ENCODE measurements at regions not wholly inside any gene's neighbourhood (a gene's known extent, or its start where the extent isn't known, plus 50 kb on each side); places are given as distances from the start of the nearest gene placed in this dataset.
"Not testable (repeated sequence)": the region's sequence is repeated elsewhere in the genome, so short reads cannot be mapped to it uniquely, and the experiment has no call there.

DNA sequence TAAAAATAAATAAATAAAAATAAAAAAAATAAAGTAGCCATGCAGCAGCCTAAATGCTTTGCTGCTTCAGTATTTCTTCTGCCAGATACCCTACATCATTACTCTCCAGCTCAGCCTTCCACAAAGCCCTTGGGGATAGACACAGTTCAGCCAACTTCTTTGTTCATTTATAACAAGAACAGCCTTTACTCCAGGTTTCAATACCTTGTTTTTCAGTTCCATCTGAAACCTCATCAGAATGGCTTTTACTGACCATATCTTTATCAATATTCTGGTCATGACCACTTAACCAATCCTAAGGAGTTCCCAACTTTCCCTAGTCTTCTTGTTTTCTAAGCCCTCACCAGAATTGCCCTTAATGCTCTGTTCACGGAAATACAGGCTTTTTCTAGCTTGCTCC, 128.3 kb upstream of the MED14 start:
- Mint-ChIP-seq H3K4me1 (peaks cover 6% of the 10 kb centered on the region), H3K27ac (no peak overlapping the region), H3K36me3 (ENCODE audit: low read depth) (no peaks in the 10 kb centered on the region), H3K27me3 (peaks cover 7% of the 10 kb centered on the region), H3K9me3 (no peaks in the 10 kb centered on the region), H3K4me3 (no peak overlapping the region)
- DNase-seq, result no peak
- no peak for ATAC-seq

DNA sequence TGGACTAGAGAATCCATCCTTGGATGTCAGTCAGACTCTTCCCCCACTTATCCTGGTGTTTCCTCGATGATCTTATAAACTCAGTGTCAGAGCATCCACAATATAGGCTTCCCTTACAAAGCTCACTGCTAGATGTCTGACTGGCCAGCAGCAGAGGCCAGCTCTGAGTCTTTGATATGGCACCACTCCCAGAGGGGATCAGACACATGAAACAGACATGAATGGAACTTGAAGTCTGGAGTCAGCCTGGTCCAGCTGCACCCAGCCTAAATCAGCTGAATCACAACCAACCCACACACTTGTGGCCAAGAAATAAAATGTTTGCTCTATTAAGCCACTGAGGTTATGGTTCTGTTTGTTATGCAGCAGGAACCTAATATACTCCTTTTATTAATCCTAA, 129.6 kb upstream of the MED14 start:
- Mint-ChIP-seq H3K27me3 (peaks cover 7% of the 10 kb centered on the region), H3K4me3 (no peak overlapping the region), H3K27ac (no peak overlapping the region), H3K36me3 (ENCODE audit: low read depth) (peaks cover 2% of the 10 kb centered on the region), H3K9me3 (no peaks in the 10 kb centered on the region), H3K4me1 (peaks cover 11% of the 10 kb centered on the region)
- DNase-seq, result no peak
- ATAC-seq, result no peak

DNA sequence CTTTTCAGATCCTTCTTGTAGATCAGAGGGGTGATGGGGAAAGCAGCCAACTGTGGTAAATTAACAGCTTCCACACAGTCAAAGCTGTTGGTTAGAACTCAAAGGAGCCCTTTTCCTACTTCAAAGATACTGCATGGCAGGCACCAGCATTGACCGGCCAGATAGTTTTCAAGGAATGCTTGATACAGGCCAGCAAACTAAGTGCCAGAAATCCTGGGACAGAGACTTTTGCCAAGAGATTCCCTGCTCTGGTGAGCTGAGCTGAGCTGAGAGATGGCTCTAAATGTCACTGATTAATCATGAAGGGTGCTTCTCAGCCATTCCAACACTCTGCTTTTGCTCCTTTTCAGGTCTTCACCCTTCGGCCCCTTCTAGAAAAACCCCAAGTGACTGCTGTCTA, 131.6 kb upstream of the MED14 start:
- ATAC-seq (no peak), DNase-seq (no peak)
- Mint-ChIP-seq H3K4me1 (peaks cover 21% of the 10 kb centered on the region), H3K4me3 (no peak overlapping the region), H3K36me3 (ENCODE audit: low read depth) (peaks cover 2% of the 10 kb centered on the region), H3K9me3 (no peaks in the 10 kb centered on the region), H3K27ac (no peak overlapping the region), H3K27me3 (peaks cover 7% of the 10 kb centered on the region)

DNA sequence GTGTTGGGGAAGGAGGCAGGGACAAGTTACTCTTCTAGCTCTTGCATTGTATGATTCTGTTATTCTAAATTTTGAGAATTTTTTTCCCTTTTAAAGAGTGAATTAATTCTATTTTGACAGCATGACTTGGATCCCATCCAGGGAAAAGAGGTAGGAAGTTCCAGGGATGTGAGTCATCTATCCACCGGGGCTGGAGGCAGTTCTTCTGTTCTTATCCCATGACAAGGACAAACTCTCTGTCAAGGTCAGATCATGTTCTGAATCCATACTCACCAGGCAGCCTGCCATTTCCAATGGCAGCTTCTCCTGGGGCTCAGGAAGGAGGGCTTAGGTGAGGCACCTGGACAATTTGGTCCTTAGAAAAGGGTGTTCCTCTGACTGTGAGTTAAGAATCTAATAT, 132.0 kb upstream of the MED14 start:
- no peak overlapping the region for H3K27ac Mint-ChIP-seq
- no peaks in the 10 kb centered on the region for H3K9me3 Mint-ChIP-seq
- no peak for DNase-seq
- peaks cover 25% of the 10 kb centered on the region for H3K4me1 Mint-ChIP-seq
- H3K27me3 Mint-ChIP-seq, result peaks cover 7% of the 10 kb centered on the region
- no peak for ATAC-seq
- H3K36me3 Mint-ChIP-seq (ENCODE audit: low read depth), result peaks cover 2% of the 10 kb centered on the region
- H3K4me3 Mint-ChIP-seq, result no peak overlapping the region

GRCh38 chrX:40868868-40869267, 133.5 kb upstream of the MED14 start:
- no peak for DNase-seq
- Mint-ChIP-seq H3K4me3 (no peak overlapping the region), H3K9me3 (no peaks in the 10 kb centered on the region), H3K36me3 (ENCODE audit: low read depth) (peaks cover 2% of the 10 kb centered on the region), H3K4me1 (peaks cover 31% of the 10 kb centered on the region), H3K27me3 (peaks cover 7% of the 10 kb centered on the region), H3K27ac (no peak overlapping the region)
- no peak for ATAC-seq

DNA sequence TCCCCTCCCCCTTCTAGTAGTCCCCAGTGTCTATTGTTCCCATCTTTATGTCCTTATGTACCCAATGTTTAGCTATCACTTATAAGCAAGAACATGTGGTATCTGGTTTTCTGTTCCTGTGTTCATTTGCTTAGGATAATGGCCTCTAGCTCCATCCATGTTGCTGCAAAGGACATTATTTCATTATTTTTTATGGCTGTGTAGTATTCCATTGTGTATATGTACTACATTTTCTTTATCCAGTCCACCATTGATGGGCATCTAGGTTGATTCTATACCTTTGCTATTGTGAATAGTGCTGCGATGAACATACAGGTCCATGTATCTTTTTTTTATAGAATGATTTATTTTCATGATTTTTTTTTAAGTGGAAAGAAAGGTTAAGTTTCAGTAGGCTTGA, 135.6 kb upstream of the MED14 start:
- not testable (repeated sequence) for H3K9me3 Mint-ChIP-seq; H3K4me3 Mint-ChIP-seq; ATAC-seq; H3K27me3 Mint-ChIP-seq; H3K36me3 Mint-ChIP-seq (ENCODE audit: low read depth); DNase-seq
- peaks cover 31% of the 10 kb centered on the region for H3K4me1 Mint-ChIP-seq
- H3K27ac Mint-ChIP-seq, result peak overlapping the region; percentile 92

GRCh38 chrX:40871385-40872082, 136.2 kb upstream of the MED14 start:
- peaks cover 31% of the 10 kb centered on the region for H3K4me1 Mint-ChIP-seq
- peak; percentile 30 for DNase-seq
- H3K27ac Mint-ChIP-seq, result peak overlapping the region; percentile 92
- H3K4me3 Mint-ChIP-seq, result no peak overlapping the region
- no peaks in the 10 kb centered on the region for H3K9me3 Mint-ChIP-seq
- peaks cover 2% of the 10 kb centered on the region for H3K36me3 Mint-ChIP-seq (ENCODE audit: low read depth)
- ATAC-seq, result peak; percentile 88
- H3K27me3 Mint-ChIP-seq, result peaks cover 4% of the 10 kb centered on the region

DNA sequence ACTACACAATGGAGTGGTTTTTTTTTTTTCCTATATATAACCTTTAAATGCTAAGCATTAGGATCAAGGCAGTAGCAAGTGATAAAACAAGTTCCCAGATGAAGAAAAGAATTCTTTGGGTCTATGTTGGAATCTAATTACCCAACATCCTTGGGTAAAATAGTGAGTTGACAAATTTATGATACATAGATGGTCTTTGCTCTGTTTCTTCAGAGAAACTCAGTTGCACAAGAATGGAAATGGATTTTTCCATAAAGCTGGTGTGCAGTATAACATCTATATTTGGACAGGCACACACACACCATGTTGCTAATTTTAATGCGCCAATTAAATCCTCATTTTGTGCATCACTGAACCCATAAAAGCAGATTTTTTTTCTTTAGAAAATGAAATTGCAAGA, 137.0 kb upstream of the MED14 start:
- Mint-ChIP-seq H3K4me1 (peaks cover 28% of the 10 kb centered on the region), H3K36me3 (ENCODE audit: low read depth) (peaks cover 2% of the 10 kb centered on the region), H3K9me3 (no peaks in the 10 kb centered on the region), H3K27me3 (peaks cover 3% of the 10 kb centered on the region), H3K4me3 (no peak overlapping the region), H3K27ac (peak overlapping the region; percentile 92)
- DNase-seq, result no peak
- no peak for ATAC-seq

- Mint-ChIP-seq H3K9me3 (no peaks in the 10 kb centered on the region), H3K36me3 (ENCODE audit: low read depth) (no peaks in the 10 kb centered on the region), H3K4me3 (no peak overlapping the region), H3K27ac (no peak overlapping the region), H3K4me1 (peaks cover 26% of the 10 kb centered on the region), H3K27me3 (no peaks in the 10 kb centered on the region)
- no peak for ATAC-seq
- no peak for DNase-seq
These were observed 140.1 kb upstream of the MED14 start for GRCh38 chrX:40875476-40875875.

DNA sequence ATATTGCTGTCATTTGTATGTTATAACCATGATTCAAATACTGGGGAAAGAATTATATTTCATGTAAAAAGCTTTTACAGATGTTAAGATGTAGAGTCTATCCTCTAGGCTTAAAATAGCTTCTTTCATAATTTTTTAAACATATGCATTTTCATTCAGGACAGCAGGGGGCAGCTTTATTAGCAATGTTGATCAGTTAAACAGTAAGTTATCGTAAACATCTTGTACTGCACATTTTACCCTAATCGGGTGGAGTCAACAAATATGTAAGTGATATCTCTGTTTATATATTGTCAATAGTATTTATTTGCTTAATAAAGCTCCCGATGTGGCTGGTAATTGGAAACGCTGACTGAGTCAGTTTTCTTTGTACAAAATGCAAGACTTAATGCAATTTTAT, 142.5 kb upstream of the MED14 start:
- peaks cover 7% of the 10 kb centered on the region for H3K4me1 Mint-ChIP-seq
- no peak for ATAC-seq
- H3K9me3 Mint-ChIP-seq, result no peaks in the 10 kb centered on the region
- no peak overlapping the region for H3K4me3 Mint-ChIP-seq
- H3K27me3 Mint-ChIP-seq, result no peaks in the 10 kb centered on the region
- H3K36me3 Mint-ChIP-seq (ENCODE audit: low read depth), result no peaks in the 10 kb centered on the region
- DNase-seq, result no peak
- H3K27ac Mint-ChIP-seq, result no peak overlapping the region

DNA sequence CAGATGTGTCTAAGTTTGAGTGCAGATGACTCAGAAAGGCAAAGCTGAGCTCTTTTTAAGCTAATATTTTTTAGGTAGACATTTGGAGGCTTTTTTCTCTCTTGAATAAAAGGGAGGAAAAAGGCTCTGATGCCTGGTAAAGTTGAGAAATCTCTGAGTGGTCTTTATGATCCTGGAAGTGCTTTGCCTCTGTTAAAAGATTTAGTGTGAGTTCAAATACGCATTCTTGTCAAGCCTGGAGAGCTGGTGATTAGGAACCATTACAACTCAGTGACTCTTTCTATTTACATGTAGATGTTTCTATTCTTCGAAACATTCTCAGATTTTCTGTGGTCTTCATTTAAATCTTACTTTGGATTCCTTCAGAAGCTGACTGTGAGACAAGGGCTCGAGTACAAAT, 143.4 kb upstream of the MED14 start:
- H3K9me3 Mint-ChIP-seq, result no peaks in the 10 kb centered on the region
- ATAC-seq (no peak), DNase-seq (no peak)
- H3K36me3 Mint-ChIP-seq (ENCODE audit: low read depth), result no peaks in the 10 kb centered on the region
- no peak overlapping the region for H3K4me3 Mint-ChIP-seq
- no peaks in the 10 kb centered on the region for H3K27me3 Mint-ChIP-seq
- no peak overlapping the region for H3K27ac Mint-ChIP-seq
- H3K4me1 Mint-ChIP-seq, result peaks cover 7% of the 10 kb centered on the region

DNA sequence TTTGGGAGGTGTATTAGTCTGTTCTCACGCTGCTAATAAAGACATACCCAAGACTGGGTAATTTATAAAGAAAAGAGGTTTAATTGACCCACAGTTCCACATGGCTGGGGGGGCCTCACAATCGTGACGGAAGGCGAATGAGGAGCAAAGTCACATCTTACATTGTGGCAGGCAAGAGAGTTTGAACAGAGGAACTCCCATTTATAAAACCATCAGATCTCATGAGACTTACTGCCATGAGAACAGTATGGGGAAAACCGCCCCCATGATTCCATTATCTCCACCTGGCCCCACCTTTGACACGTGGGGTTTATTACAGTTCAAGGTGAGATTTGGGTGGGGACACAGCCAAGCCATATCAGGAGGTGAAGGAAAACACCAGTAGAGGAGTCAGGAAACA, 143.8 kb upstream of the MED14 start:
- not testable (repeated sequence) for H3K4me1 Mint-ChIP-seq; H3K27ac Mint-ChIP-seq; H3K36me3 Mint-ChIP-seq (ENCODE audit: low read depth); H3K9me3 Mint-ChIP-seq; H3K4me3 Mint-ChIP-seq; DNase-seq; ATAC-seq; H3K27me3 Mint-ChIP-seq

DNA sequence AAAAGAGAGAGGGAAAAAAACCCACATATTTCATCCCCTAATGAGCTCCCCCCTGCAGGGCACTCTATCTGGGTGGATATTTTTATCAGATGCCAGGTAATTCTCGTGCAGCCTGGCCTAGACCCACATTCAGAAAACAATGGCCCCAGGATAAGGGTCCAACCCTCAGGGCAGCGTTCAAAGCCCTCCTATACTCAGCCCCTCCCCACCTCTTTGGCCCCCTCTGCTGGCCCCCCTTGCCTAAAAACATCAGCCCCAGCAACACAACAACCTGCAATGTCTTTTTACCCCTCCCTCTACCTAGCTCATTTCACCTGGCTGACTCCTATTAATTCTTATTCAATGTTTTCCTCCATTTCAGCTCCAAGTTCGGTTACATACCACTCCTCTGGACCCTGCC, 145.4 kb upstream of the MED14 start:
- Mint-ChIP-seq H3K27ac (no peak overlapping the region), H3K36me3 (ENCODE audit: low read depth) (no peaks in the 10 kb centered on the region), H3K27me3 (no peaks in the 10 kb centered on the region), H3K9me3 (no peaks in the 10 kb centered on the region), H3K4me3 (no peak overlapping the region), H3K4me1 (peaks cover 7% of the 10 kb centered on the region)
- no peak for DNase-seq
- ATAC-seq, result no peak

GRCh38 chrX:40883021-40883619, 147.8 kb upstream of the MED14 start:
- H3K4me3 Mint-ChIP-seq, result no peak overlapping the region
- H3K36me3 Mint-ChIP-seq (ENCODE audit: low read depth), result no peaks in the 10 kb centered on the region
- H3K4me1 Mint-ChIP-seq, result peaks cover 6% of the 10 kb centered on the region
- H3K27ac Mint-ChIP-seq, result no peak overlapping the region
- H3K27me3 Mint-ChIP-seq, result no peaks in the 10 kb centered on the region
- DNase-seq (no peak), ATAC-seq (no peak)
- H3K9me3 Mint-ChIP-seq, result no peaks in the 10 kb centered on the region

DNA sequence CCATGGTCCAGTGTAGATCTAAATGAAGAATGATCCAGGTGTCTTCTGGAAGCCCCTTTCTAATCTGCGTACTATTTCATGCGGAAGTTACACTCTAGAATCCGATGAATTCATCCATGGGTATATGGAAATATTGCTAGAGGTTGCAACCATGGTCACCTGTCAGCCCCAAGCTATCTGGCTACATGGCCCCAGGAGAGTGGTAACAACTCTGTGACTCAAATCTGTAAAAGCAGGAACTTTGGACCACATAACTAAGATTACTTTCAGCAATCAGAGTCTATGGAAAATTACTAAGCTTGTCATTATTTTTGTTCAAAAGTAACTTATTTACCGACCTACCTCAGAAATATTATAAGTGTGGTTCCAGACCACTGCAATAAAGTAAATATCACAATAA, 150.6 kb upstream of the MED14 start:
- Mint-ChIP-seq H3K4me3 (no peak overlapping the region), H3K9me3 (no peaks in the 10 kb centered on the region), H3K27me3 (no peaks in the 10 kb centered on the region), H3K4me1 (peaks cover 4% of the 10 kb centered on the region), H3K27ac (no peak overlapping the region), H3K36me3 (ENCODE audit: low read depth) (no peaks in the 10 kb centered on the region)
- no peak for ATAC-seq
- no peak for DNase-seq

DNA sequence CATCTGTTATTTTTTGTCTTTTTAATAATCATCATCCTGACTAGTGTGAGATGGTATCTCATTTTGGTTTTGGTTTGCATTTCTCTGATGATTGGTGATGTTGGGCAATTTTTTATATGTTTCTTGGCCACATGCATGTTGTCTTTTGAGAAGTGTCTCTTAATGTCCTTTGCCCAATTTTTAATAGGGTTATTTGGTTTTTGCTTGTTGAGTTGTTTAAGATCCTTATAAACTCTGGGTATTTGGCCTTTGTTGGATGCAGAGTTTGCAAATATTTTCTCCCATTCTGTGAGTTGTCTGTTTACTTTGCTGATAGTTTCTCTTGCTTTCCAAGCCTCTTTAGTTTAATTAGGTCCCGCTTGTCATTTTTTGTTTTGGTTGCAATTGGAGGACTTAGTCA, 152.1 kb upstream of the MED14 start:
- no peak overlapping the region for H3K27ac Mint-ChIP-seq
- no peak for ATAC-seq
- H3K9me3 Mint-ChIP-seq, result no peaks in the 10 kb centered on the region
- no peak overlapping the region for H3K4me3 Mint-ChIP-seq
- DNase-seq, result no peak
- peaks cover 2% of the 10 kb centered on the region for H3K36me3 Mint-ChIP-seq (ENCODE audit: low read depth)
- no peaks in the 10 kb centered on the region for H3K27me3 Mint-ChIP-seq
- H3K4me1 Mint-ChIP-seq, result peaks cover 4% of the 10 kb centered on the region

Measured in activated naive CD8-positive, alpha-beta T cell treated with anti-CD3 and anti-CD28 coated beads, Interleukin-2, amount 50 U/mL, for 24 hours (primary cell).